Astrocyte (in vitro differentiated cells and primary cell): ENCODE measurements at regions not wholly inside any gene's neighbourhood (a gene's known extent, or its start where the extent isn't known, plus 50 kb on each side); places are given as distances from the start of the nearest gene placed in this dataset.

Source experiments
- DNase-seq: peaks from one replicate; pipeline ENCODE4 v3.0.0-alpha.2; 2010; ENCODE audit warnings: low read depth
- FAIRE-seq: peaks from 2 replicates; lab custom pipeline; 2011; peaks lifted over from hg19 to GRCh38; lab: Jason Lieb, UNC
- H2AFZ ChIP-seq: 2 replicates; pipeline ENCODE4 v1.6.0; 2012; ENCODE audit warnings: low read depth, low read length, inconsistent platforms
- H3K27ac ChIP-seq: 2 replicates; pipeline ENCODE4 v1.5.1; 2011; ENCODE audit warnings: low read depth, low read length, inconsistent platforms
- H3K27me3 ChIP-seq: 2 replicates; pipeline ENCODE4 v1.6.0; 2011; ENCODE audit warnings: low read length, inconsistent platforms; ENCODE audit not compliant: insufficient read depth
- H3K36me3 ChIP-seq: 2 replicates; pipeline ENCODE4 v1.5.1; 2011; ENCODE audit warnings: low read length, inconsistent platforms; ENCODE audit not compliant: insufficient read depth
- H3K4me1 ChIP-seq: 2 replicates; pipeline ENCODE4 v1.5.1; 2011; ENCODE audit warnings: low read length, inconsistent platforms; ENCODE audit not compliant: insufficient read depth
- H3K4me2 ChIP-seq: 2 replicates; pipeline ENCODE4 v1.6.0; 2012; ENCODE audit warnings: low read length, inconsistent platforms
- H3K4me3 ChIP-seq: 2 replicates; pipeline ENCODE4 v1.5.1; 2011; ENCODE audit warnings: low read depth, mild to moderate bottlenecking, low read length, inconsistent platforms; ENCODE audit not compliant: insufficient read depth
- H3K79me2 ChIP-seq: 2 replicates; pipeline ENCODE4 v1.6.0; 2012; ENCODE audit warnings: mild to moderate bottlenecking, low read length, inconsistent platforms; ENCODE audit not compliant: insufficient read depth
- H3K9ac ChIP-seq: 2 replicates; pipeline ENCODE4 v1.6.0; 2012; ENCODE audit warnings: mild to moderate bottlenecking, low read length, inconsistent platforms
- H3K9me3 ChIP-seq: 2 replicates; pipeline ENCODE4 v1.5.1; 2012; ENCODE audit warnings: low read depth, mild to moderate bottlenecking, low read length, inconsistent platforms; ENCODE audit not compliant: insufficient read depth
- H4K20me1 ChIP-seq: 2 replicates; pipeline ENCODE4 v1.6.0; 2012; ENCODE audit warnings: low read length, inconsistent platforms; ENCODE audit not compliant: insufficient read depth
- H3K27ac Mint-ChIP-seq: one replicate; pipeline ENCODE4 v1.8.0; 2021; ENCODE audit warnings: mild to moderate bottlenecking, mixed read lengths; ENCODE audit not compliant: unreplicated experiment
- H3K27me3 Mint-ChIP-seq: one replicate; pipeline ENCODE4 v1.8.0; 2021; ENCODE audit warnings: low read depth, mixed read lengths; ENCODE audit not compliant: unreplicated experiment
- H3K36me3 Mint-ChIP-seq: one replicate; pipeline ENCODE4 v1.8.0; 2021; ENCODE audit warnings: low read depth, mixed read lengths; ENCODE audit not compliant: unreplicated experiment
- H3K4me1 Mint-ChIP-seq: one replicate; pipeline ENCODE4 v1.8.0; 2021; ENCODE audit warnings: low read depth, mixed read lengths; ENCODE audit not compliant: unreplicated experiment
- H3K4me3 Mint-ChIP-seq: one replicate; pipeline ENCODE4 v1.8.0; 2021; ENCODE audit warnings: mild to moderate bottlenecking, moderate library complexity, mixed read lengths; ENCODE audit not compliant: unreplicated experiment
- H3K9me3 Mint-ChIP-seq: one replicate; pipeline ENCODE4 v1.8.0; 2021; ENCODE audit warnings: mild to moderate bottlenecking, mixed read lengths; ENCODE audit not compliant: unreplicated experiment
- CTCF ChIP-seq: IDR thresholded peaks from 2 replicates; pipeline ENCODE4 v1.5.1; 2011; ENCODE audit warnings: low read depth, mild to moderate bottlenecking, inconsistent platforms, low read length, moderate library complexity; ENCODE audit not compliant: insufficient read depth
- EZH2 ChIP-seq: IDR thresholded peaks from 2 replicates; pipeline ENCODE4 v1.6.1; 2012; ENCODE audit warnings: mild to moderate bottlenecking, low read length, inconsistent platforms; ENCODE audit not compliant: insufficient read depth

- no peak overlapping the region for H3K4me3 ChIP-seq
- H3K9me3 ChIP-seq = no peaks in the 10 kb centered on the region
- TF ChIP-seq EZH2 = no peak
- TF ChIP-seq CTCF = no peak
- Mint-ChIP-seq H3K9me3 (no peaks in the 10 kb centered on the region), H3K27me3 (peaks cover 7% of the 10 kb centered on the region), H3K4me3 (no peak overlapping the region), H3K4me1 (peaks cover 37% of the 10 kb centered on the region), H3K27ac (no peak overlapping the region), H3K36me3 (no peaks in the 10 kb centered on the region)
- H3K27ac ChIP-seq = no peak overlapping the region
- peak; percentile 84 for FAIRE-seq
- no peak overlapping the region for H2AFZ ChIP-seq
- DNase-seq = peak; percentile 92
- H3K4me2 ChIP-seq = peak overlapping the region; percentile 51
- no peaks in the 10 kb centered on the region for H3K36me3 ChIP-seq
- no peaks in the 10 kb centered on the region for H4K20me1 ChIP-seq
- H3K79me2 ChIP-seq = no peaks in the 10 kb centered on the region
- H3K27me3 ChIP-seq = no peaks in the 10 kb centered on the region
- peaks cover 34% of the 10 kb centered on the region for H3K4me1 ChIP-seq
- H3K9ac ChIP-seq = no peak overlapping the region
Observed at GRCh38 chr14:22432348-22432976, 156.6 kb downstream of the DAD1 start.

- no peak overlapping the region for H2AFZ ChIP-seq
- no peak overlapping the region for H3K4me3 ChIP-seq
- no peaks in the 10 kb centered on the region for H3K79me2 ChIP-seq
- no peak for DNase-seq
- Mint-ChIP-seq H3K9me3 (no peaks in the 10 kb centered on the region), H3K4me1 (peaks cover 41% of the 10 kb centered on the region), H3K27ac (no peak overlapping the region), H3K4me3 (no peak overlapping the region), H3K36me3 (no peaks in the 10 kb centered on the region), H3K27me3 (peaks cover 16% of the 10 kb centered on the region)
- H3K9ac ChIP-seq = no peak overlapping the region
- H3K4me1 ChIP-seq = peaks cover 34% of the 10 kb centered on the region
- FAIRE-seq = no peak
- no peak for TF ChIP-seq EZH2
- TF ChIP-seq CTCF = no peak
- H3K27ac ChIP-seq = no peak overlapping the region
- H3K27me3 ChIP-seq = peaks cover 11% of the 10 kb centered on the region
- H3K4me2 ChIP-seq = no peak overlapping the region
- H3K36me3 ChIP-seq = no peaks in the 10 kb centered on the region
- no peaks in the 10 kb centered on the region for H4K20me1 ChIP-seq
- H3K9me3 ChIP-seq = no peaks in the 10 kb centered on the region
Observed at GRCh38 chr14:22429546-22430294, 159.3 kb downstream of the DAD1 start.

GRCh38 chr14:22428700-22429291, 160.2 kb downstream of the DAD1 start:
- no peaks in the 10 kb centered on the region for H3K36me3 Mint-ChIP-seq
- Histone ChIP-seq H3K27ac (no peak overlapping the region), H4K20me1 (no peaks in the 10 kb centered on the region), H3K4me2 (peak overlapping the region; percentile 39), H2AFZ (no peak overlapping the region), H3K4me3 (no peak overlapping the region), H3K79me2 (no peaks in the 10 kb centered on the region), H3K27me3 (peaks cover 11% of the 10 kb centered on the region), H3K4me1 (peaks cover 34% of the 10 kb centered on the region), H3K9ac (no peak overlapping the region), H3K36me3 (no peaks in the 10 kb centered on the region), H3K9me3 (no peaks in the 10 kb centered on the region)
- DNase-seq = peak; percentile 62
- no peaks in the 10 kb centered on the region for H3K9me3 Mint-ChIP-seq
- H3K27me3 Mint-ChIP-seq = peaks cover 20% of the 10 kb centered on the region
- H3K4me1 Mint-ChIP-seq = peaks cover 41% of the 10 kb centered on the region
- no peak for FAIRE-seq
- H3K4me3 Mint-ChIP-seq = no peak overlapping the region
- peak overlapping the region; percentile 19 for H3K27ac Mint-ChIP-seq
- TF ChIP-seq EZH2 (no peak), CTCF (no peak)
